Astrocyte (in vitro differentiated cells and primary cell): ENCODE measurements at regions not wholly inside any gene's neighbourhood (a gene's known extent, or its start where the extent isn't known, plus 50 kb on each side); places are given as distances from the start of the nearest gene placed in this dataset.

Experiments used
- DNase-seq: peaks from one replicate; pipeline ENCODE4 v3.0.0-alpha.2; 2010; ENCODE audit warnings: low read depth
- FAIRE-seq: peaks from 2 replicates; lab custom pipeline; 2011; peaks lifted over from hg19 to GRCh38; lab: Jason Lieb, UNC
- H2AFZ ChIP-seq: 2 replicates; pipeline ENCODE4 v1.6.0; 2012; ENCODE audit warnings: low read depth, low read length, inconsistent platforms
- H3K27ac ChIP-seq: 2 replicates; pipeline ENCODE4 v1.5.1; 2011; ENCODE audit warnings: low read depth, low read length, inconsistent platforms
- H3K27me3 ChIP-seq: 2 replicates; pipeline ENCODE4 v1.6.0; 2011; ENCODE audit warnings: low read length, inconsistent platforms; ENCODE audit not compliant: insufficient read depth
- H3K36me3 ChIP-seq: 2 replicates; pipeline ENCODE4 v1.5.1; 2011; ENCODE audit warnings: low read length, inconsistent platforms; ENCODE audit not compliant: insufficient read depth
- H3K4me1 ChIP-seq: 2 replicates; pipeline ENCODE4 v1.5.1; 2011; ENCODE audit warnings: low read length, inconsistent platforms; ENCODE audit not compliant: insufficient read depth
- H3K4me2 ChIP-seq: 2 replicates; pipeline ENCODE4 v1.6.0; 2012; ENCODE audit warnings: low read length, inconsistent platforms
- H3K4me3 ChIP-seq: 2 replicates; pipeline ENCODE4 v1.5.1; 2011; ENCODE audit warnings: low read depth, mild to moderate bottlenecking, low read length, inconsistent platforms; ENCODE audit not compliant: insufficient read depth
- H3K79me2 ChIP-seq: 2 replicates; pipeline ENCODE4 v1.6.0; 2012; ENCODE audit warnings: mild to moderate bottlenecking, low read length, inconsistent platforms; ENCODE audit not compliant: insufficient read depth
- H3K9ac ChIP-seq: 2 replicates; pipeline ENCODE4 v1.6.0; 2012; ENCODE audit warnings: mild to moderate bottlenecking, low read length, inconsistent platforms
- H3K9me3 ChIP-seq: 2 replicates; pipeline ENCODE4 v1.5.1; 2012; ENCODE audit warnings: low read depth, mild to moderate bottlenecking, low read length, inconsistent platforms; ENCODE audit not compliant: insufficient read depth
- H4K20me1 ChIP-seq: 2 replicates; pipeline ENCODE4 v1.6.0; 2012; ENCODE audit warnings: low read length, inconsistent platforms; ENCODE audit not compliant: insufficient read depth
- H3K27ac Mint-ChIP-seq: one replicate; pipeline ENCODE4 v1.8.0; 2021; ENCODE audit warnings: mild to moderate bottlenecking, mixed read lengths; ENCODE audit not compliant: unreplicated experiment
- H3K27me3 Mint-ChIP-seq: one replicate; pipeline ENCODE4 v1.8.0; 2021; ENCODE audit warnings: low read depth, mixed read lengths; ENCODE audit not compliant: unreplicated experiment
- H3K36me3 Mint-ChIP-seq: one replicate; pipeline ENCODE4 v1.8.0; 2021; ENCODE audit warnings: low read depth, mixed read lengths; ENCODE audit not compliant: unreplicated experiment
- H3K4me1 Mint-ChIP-seq: one replicate; pipeline ENCODE4 v1.8.0; 2021; ENCODE audit warnings: low read depth, mixed read lengths; ENCODE audit not compliant: unreplicated experiment
- H3K4me3 Mint-ChIP-seq: one replicate; pipeline ENCODE4 v1.8.0; 2021; ENCODE audit warnings: mild to moderate bottlenecking, moderate library complexity, mixed read lengths; ENCODE audit not compliant: unreplicated experiment
- H3K9me3 Mint-ChIP-seq: one replicate; pipeline ENCODE4 v1.8.0; 2021; ENCODE audit warnings: mild to moderate bottlenecking, mixed read lengths; ENCODE audit not compliant: unreplicated experiment
- CTCF ChIP-seq: IDR thresholded peaks from 2 replicates; pipeline ENCODE4 v1.5.1; 2011; ENCODE audit warnings: low read depth, mild to moderate bottlenecking, inconsistent platforms, low read length, moderate library complexity; ENCODE audit not compliant: insufficient read depth
- EZH2 ChIP-seq: IDR thresholded peaks from 2 replicates; pipeline ENCODE4 v1.6.1; 2012; ENCODE audit warnings: mild to moderate bottlenecking, low read length, inconsistent platforms; ENCODE audit not compliant: insufficient read depth

GRCh38 chr9:94161673-94162072, 77.4 kb downstream of the PTPDC1 start:
- Mint-ChIP-seq H3K4me1 (peaks cover 9% of the 10 kb centered on the region), H3K27me3 (no peaks in the 10 kb centered on the region), H3K9me3 (peaks cover 2% of the 10 kb centered on the region), H3K4me3 (no peak overlapping the region), H3K36me3 (no peaks in the 10 kb centered on the region), H3K27ac (no peak overlapping the region)
- Histone ChIP-seq H4K20me1 (no peaks in the 10 kb centered on the region), H3K27me3 (no peaks in the 10 kb centered on the region), H3K79me2 (no peaks in the 10 kb centered on the region), H3K4me3 (no peak overlapping the region), H3K4me2 (no peak overlapping the region), H3K27ac (no peak overlapping the region), H2AFZ (no peak overlapping the region), H3K9me3 (no peaks in the 10 kb centered on the region), H3K36me3 (no peaks in the 10 kb centered on the region), H3K4me1 (peaks cover 16% of the 10 kb centered on the region), H3K9ac (no peak overlapping the region)
- DNase-seq (no peak), FAIRE-seq (no peak)
- TF ChIP-seq EZH2 = no peak
- TF ChIP-seq CTCF = no peak

- Histone ChIP-seq H3K79me2 (peaks cover 32% of the 10 kb centered on the region), H3K9ac (no peak overlapping the region), H3K36me3 (no peaks in the 10 kb centered on the region), H3K4me3 (no peak overlapping the region), H3K4me1 (peaks cover 5% of the 10 kb centered on the region), H4K20me1 (peaks cover 30% of the 10 kb centered on the region), H3K4me2 (peak overlapping the region; percentile 79), H2AFZ (no peak overlapping the region), H3K9me3 (no peaks in the 10 kb centered on the region), H3K27ac (no peak overlapping the region), H3K27me3 (no peaks in the 10 kb centered on the region)
- Mint-ChIP-seq H3K27me3 (no peaks in the 10 kb centered on the region), H3K27ac (peak overlapping the region; percentile 96), H3K4me1 (peaks cover 4% of the 10 kb centered on the region), H3K9me3 (peaks cover 2% of the 10 kb centered on the region), H3K36me3 (no peaks in the 10 kb centered on the region), H3K4me3 (peak overlapping the region; percentile 82)
- no peak for FAIRE-seq
- no peak for DNase-seq
- no peak for TF ChIP-seq EZH2
- no peak for TF ChIP-seq CTCF
Observed at GRCh38 chr9:94164806-94165549, 80.7 kb downstream of the PTPDC1 start.
